ENCODE measurements at regions not wholly inside any gene's neighbourhood (a gene's known extent, or its start where the extent isn't known, plus 50 kb on each side); places are given as distances from the start of the nearest gene placed in this dataset.

DNA sequence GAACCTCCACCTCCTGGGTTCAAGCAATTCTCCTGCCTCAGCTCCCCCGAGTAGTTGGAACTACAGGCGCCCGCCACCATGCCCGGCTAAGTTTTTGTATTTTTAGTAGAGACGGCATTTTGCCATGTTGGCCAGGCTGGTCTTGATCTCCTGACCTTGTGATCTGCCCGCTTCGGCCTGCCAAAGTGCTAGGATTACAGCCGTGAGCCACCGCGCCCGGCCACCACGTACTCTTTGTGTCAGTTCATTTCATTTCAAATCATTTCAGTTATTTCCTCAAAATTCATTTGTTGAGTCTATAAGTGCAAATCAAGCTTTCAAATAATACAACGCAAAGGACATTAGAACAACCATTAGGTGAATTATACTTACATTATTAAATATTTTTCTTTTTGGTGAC is 943.8 kb downstream of the TYW1 start:
- ATAC-seq (no peak), DNase-seq (no peak)
- Mint-ChIP-seq H3K4me3 (no peak overlapping the region), H3K4me1 (no peaks in the 10 kb centered on the region), H3K9me3 (peaks cover 9% of the 10 kb centered on the region), H3K27ac (no peak overlapping the region), H3K36me3 (ENCODE audit: low read depth) (peaks cover 2% of the 10 kb centered on the region), H3K27me3 (no peaks in the 10 kb centered on the region)

DNA sequence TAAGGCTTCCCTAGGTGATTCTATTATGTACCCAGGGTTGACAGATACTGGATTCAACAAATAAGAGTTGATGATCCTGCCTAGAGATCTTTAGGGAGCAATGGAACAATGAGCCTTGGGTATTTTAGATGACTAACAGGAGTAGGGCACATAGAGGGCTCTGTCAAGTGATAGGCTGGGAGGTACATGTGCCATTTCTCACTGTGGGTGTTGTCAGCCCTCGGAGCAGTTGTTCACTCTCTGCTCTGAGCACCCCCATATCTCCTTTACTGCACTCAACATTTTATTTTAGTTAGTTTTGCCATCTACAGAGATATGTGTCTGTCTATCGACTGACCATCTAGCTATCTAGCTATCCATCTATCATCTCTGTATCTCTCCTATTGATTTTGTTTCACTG is 950.6 kb downstream of the TYW1 start:
- DNase-seq = no peak
- ATAC-seq = no peak
- Mint-ChIP-seq H3K4me3 (no peak overlapping the region), H3K36me3 (ENCODE audit: low read depth) (peaks cover 2% of the 10 kb centered on the region), H3K9me3 (peaks cover 15% of the 10 kb centered on the region), H3K27ac (no peak overlapping the region), H3K4me1 (no peaks in the 10 kb centered on the region), H3K27me3 (no peaks in the 10 kb centered on the region)

DNA sequence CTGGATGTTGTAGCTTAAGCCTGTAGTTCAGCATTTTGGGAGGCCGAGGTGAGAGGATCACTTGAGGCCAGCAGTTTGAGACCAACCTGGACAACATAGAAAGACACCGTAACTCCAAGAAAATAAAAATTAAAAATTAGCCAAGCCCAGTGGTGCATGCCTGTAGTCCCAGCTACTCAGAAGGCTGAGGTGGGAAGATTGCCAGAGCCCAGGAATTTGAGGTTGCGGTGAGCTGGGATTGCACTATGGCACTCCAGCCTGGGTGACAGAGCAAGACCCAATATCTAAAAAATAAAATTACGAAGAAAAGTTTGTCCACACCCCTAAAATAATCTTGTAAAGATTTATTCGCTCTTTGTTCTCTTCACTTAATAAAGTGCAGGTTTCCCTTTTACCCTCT is 951.0 kb downstream of the TYW1 start:
- Mint-ChIP-seq H3K27me3 (no peaks in the 10 kb centered on the region), H3K4me1 (no peaks in the 10 kb centered on the region), H3K36me3 (ENCODE audit: low read depth) (peaks cover 2% of the 10 kb centered on the region), H3K9me3 (peaks cover 15% of the 10 kb centered on the region), H3K27ac (no peak overlapping the region), H3K4me3 (no peak overlapping the region)
- DNase-seq (no peak), ATAC-seq (no peak)

DNA sequence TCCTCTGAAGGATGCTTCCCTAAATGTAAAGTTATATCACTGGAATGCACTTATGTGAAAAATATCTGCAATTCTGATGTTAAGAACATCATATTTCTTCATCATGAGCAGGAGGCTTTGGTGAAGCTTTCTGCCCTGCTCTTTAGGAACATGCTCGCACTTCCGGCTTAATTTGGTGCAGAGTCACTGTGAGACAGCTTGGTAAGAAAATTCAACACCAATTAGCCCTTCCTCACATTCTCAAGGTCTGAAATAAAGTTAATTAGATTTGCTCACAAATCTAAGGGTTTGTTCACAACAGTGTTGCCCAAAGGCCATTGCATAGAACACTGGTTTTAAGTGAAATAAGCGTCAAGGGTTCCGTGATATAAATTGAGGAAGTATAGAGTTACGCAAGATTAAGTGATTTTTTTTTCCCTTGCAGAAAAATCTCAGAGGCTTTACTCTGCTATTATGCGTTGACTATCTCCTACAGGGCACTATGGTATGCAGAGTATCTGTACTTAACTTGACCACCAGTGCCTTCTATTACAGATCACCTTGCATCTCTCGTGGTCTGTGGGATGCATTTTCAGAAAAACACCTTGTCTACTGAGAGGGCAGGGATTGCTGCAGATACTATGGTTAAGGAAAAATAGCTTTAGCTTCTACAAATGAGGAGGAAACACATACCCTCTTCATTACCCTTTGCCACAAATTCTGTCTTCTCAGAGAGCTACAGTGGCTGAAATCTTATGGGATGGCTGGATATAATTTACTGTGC is 953.9 kb downstream of the TYW1 start:
- H3K9me3 Mint-ChIP-seq = peaks cover 11% of the 10 kb centered on the region
- H3K4me3 Mint-ChIP-seq = no peak overlapping the region
- H3K36me3 Mint-ChIP-seq (ENCODE audit: low read depth) = no peaks in the 10 kb centered on the region
- ATAC-seq (no peak), DNase-seq (no peak)
- no peaks in the 10 kb centered on the region for H3K27me3 Mint-ChIP-seq
- no peak overlapping the region for H3K27ac Mint-ChIP-seq
- H3K4me1 Mint-ChIP-seq = no peaks in the 10 kb centered on the region

DNA sequence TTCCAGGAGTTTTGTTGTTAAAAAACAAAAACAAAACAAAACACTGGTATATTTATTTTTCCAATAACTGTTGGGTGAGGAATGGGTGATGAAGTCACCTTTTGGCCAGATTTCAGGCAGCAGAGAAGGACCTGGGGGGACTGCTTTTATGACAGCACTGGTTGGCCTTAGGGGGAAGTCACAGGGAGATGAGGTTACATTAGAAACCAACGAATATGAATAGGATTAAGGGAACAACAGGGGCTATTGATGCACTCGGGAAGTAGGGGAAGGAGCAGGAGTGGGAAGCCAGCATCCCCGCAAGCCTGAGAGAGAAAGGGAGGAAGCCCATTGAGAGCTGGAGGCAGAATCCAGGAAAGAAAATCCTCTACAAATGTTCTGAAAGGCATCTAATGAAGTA is 958.4 kb downstream of the TYW1 start:
- Mint-ChIP-seq H3K27ac (no peak overlapping the region), H3K36me3 (ENCODE audit: low read depth) (no peaks in the 10 kb centered on the region)

DNA sequence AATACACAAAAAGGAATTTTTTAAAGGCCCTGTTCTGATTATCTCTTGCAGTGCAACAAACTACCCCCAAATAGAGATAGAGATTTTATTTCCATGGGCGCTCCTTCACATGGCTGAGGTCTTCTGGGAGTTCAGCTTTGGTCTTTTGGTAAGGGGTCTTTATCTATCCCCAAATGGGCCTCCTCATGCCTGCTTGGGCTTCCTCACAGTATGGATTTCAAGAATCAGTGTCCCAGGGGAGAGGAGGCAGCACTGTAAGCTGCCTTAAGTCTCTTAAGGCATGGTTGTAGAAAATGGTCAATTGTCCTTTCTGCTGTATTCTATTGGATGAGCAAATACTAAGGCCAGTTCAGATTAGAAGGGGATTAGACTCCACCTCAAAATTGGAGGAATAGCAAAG is 966.2 kb downstream of the TYW1 start:
- Mint-ChIP-seq H3K27me3 (no peaks in the 10 kb centered on the region), H3K9me3 (peaks cover 13% of the 10 kb centered on the region), H3K36me3 (ENCODE audit: low read depth) (no peaks in the 10 kb centered on the region), H3K4me3 (no peak overlapping the region), H3K27ac (no peak overlapping the region), H3K4me1 (no peaks in the 10 kb centered on the region)
- DNase-seq = no peak
- no peak for ATAC-seq

More for the DNA sequence above, 958.4 kb downstream of the TYW1 start:
- H3K27me3 Mint-ChIP-seq = no peaks in the 10 kb centered on the region
- no peaks in the 10 kb centered on the region for H3K4me1 Mint-ChIP-seq
- ATAC-seq (no peak), DNase-seq (no peak)
- no peak overlapping the region for H3K4me3 Mint-ChIP-seq
- peaks cover 19% of the 10 kb centered on the region for H3K9me3 Mint-ChIP-seq

DNA sequence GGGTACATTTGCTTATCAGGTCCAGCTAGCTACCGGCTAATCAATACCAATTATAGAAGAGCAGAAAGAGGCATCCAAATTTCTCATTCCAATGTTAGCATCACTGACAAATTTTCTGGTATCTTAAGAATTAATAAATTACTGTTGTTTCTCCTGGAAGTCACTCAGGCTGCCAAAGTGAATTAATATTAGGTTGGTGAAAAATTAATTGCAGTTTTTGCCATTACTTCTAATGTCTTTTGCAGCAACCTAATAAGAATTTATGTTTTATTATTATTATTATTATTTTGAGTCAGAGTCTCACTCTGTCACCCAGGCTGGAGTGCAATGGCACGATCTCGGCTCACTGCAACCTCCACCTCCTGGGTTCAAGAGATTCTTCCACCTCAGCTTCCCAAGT is 979.9 kb downstream of the TYW1 start:
- no peak overlapping the region for H3K27ac Mint-ChIP-seq
- ATAC-seq = no peak
- no peak overlapping the region for H3K4me3 Mint-ChIP-seq
- no peaks in the 10 kb centered on the region for H3K27me3 Mint-ChIP-seq
- H3K4me1 Mint-ChIP-seq = no peaks in the 10 kb centered on the region
- no peak for DNase-seq
- peaks cover 14% of the 10 kb centered on the region for H3K9me3 Mint-ChIP-seq
- H3K36me3 Mint-ChIP-seq (ENCODE audit: low read depth) = no peaks in the 10 kb centered on the region

DNA sequence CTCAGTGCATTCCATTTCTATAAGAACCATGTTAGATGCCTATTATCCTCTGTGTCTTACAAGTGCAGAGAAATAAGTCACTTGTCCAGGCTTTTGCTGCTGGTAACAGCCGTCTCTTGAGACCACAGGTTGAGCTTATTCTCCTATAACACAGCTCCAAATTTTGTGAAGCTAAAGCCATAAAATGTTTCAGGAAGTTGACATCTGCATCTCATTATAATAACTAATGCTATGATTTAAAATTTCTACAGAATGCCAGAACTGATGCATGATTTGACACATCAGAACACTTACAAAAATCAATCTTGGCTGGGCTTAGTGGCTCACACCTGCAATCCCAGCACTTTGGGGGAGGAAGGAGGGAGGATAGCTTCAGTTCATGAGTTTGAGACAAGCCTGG is 986.9 kb downstream of the TYW1 start:
- Mint-ChIP-seq H3K9me3 (peaks cover 10% of the 10 kb centered on the region), H3K4me1 (no peaks in the 10 kb centered on the region), H3K27me3 (no peaks in the 10 kb centered on the region), H3K27ac (no peak overlapping the region), H3K4me3 (no peak overlapping the region), H3K36me3 (ENCODE audit: low read depth) (no peaks in the 10 kb centered on the region)
- no peak for ATAC-seq
- DNase-seq = no peak

DNA sequence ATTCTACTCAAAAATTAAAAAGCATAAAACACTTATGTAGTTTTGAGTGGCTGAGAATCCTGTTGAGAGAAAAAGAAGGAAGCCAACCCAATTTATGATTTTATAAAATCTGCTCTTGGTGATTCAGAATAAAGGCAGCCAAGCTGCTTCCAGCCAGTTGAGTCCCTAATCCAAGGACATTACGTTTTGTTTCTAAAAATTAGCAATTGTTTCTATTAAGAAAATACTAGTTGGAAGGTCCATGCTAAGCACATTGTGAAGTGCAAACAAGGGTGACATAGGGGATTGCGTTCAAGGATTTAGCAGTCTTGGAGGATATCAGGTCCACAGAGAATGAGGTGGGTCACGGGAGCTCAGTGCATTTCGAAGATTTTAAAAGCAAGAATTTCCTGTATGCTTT is 987.7 kb downstream of the TYW1 start:
- no peaks in the 10 kb centered on the region for H3K4me1 Mint-ChIP-seq
- H3K9me3 Mint-ChIP-seq = peaks cover 9% of the 10 kb centered on the region
- ATAC-seq = no peak
- no peak overlapping the region for H3K4me3 Mint-ChIP-seq
- H3K27me3 Mint-ChIP-seq = no peaks in the 10 kb centered on the region
- DNase-seq = no peak
- no peak overlapping the region for H3K27ac Mint-ChIP-seq
- no peaks in the 10 kb centered on the region for H3K36me3 Mint-ChIP-seq (ENCODE audit: low read depth)

DNA sequence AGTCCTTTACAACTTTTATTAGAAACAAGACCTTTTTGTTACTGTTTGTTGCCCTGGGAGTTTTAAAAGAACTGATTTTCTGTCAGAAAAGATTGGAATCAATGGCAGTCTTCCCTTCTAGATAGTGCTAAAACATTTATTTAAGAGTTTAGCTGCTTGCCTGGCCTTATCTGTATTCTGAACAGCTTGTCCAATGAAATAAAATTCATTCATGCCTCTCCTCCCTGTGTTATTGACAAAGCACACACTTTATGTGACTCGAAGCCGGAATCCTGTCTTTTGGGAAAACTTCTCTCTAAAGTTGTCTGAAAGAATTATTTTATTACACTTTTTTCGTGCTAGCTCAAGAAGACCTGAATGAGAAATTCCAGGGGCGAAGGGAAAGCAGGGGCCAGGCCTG is 992.5 kb downstream of the TYW1 start:
- no peaks in the 10 kb centered on the region for H3K27me3 Mint-ChIP-seq
- no peaks in the 10 kb centered on the region for H3K36me3 Mint-ChIP-seq (ENCODE audit: low read depth)
- no peak overlapping the region for H3K27ac Mint-ChIP-seq
- H3K4me1 Mint-ChIP-seq = no peaks in the 10 kb centered on the region
- DNase-seq (no peak), ATAC-seq (no peak)
- H3K4me3 Mint-ChIP-seq = no peak overlapping the region
- H3K9me3 Mint-ChIP-seq = peaks cover 4% of the 10 kb centered on the region

DNA sequence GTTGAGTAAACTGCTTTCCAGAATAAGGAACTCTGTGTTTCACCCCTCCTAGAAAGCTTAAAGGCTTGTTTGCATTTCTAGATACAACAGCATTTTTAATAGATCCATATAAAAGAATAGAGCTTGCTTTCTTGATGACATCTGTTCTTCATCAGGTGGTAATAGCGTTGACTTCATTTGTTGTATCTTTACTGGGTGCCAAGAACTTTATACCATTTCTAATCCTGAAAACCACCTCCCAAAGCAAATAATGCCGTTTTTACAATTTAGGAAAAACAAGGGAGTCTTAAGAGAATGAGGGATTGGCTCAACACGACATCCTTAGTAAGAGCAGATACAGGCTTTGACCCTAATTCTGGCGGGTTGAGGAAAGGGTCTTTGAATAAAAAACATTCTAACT is 993.4 kb downstream of the TYW1 start:
- DNase-seq = no peak
- no peak overlapping the region for H3K27ac Mint-ChIP-seq

DNA sequence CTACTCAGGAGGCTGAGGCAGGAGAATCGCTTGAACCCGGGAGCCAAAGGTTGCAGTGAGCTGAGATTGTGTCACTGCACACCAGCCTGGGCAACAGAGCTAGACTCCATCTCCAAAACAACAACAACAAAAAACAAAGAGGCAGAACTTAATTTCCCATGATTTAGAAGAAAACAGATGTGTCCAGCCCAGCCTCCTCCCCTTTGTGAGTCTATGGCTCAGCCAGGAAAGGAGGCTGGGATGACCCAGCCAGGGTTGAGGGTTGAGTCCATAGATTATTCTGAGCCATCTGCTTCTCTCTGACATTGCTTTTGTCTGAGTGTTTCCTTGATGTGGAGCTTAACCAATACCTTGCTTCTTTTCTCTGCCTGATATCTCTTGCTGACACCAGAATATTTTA is 994.1 kb downstream of the TYW1 start:
- Mint-ChIP-seq H3K36me3 (ENCODE audit: low read depth) (no peaks in the 10 kb centered on the region), H3K27ac (no peak overlapping the region), H3K4me3 (no peak overlapping the region), H3K27me3 (no peaks in the 10 kb centered on the region), H3K4me1 (no peaks in the 10 kb centered on the region), H3K9me3 (peaks cover 4% of the 10 kb centered on the region)
- no peak for ATAC-seq
- no peak for DNase-seq

More for the DNA sequence above, 993.4 kb downstream of the TYW1 start:
- Mint-ChIP-seq H3K9me3 (peaks cover 4% of the 10 kb centered on the region), H3K4me3 (no peak overlapping the region), H3K27me3 (no peaks in the 10 kb centered on the region), H3K4me1 (no peaks in the 10 kb centered on the region), H3K36me3 (ENCODE audit: low read depth) (no peaks in the 10 kb centered on the region)
- no peak for ATAC-seq

DNA sequence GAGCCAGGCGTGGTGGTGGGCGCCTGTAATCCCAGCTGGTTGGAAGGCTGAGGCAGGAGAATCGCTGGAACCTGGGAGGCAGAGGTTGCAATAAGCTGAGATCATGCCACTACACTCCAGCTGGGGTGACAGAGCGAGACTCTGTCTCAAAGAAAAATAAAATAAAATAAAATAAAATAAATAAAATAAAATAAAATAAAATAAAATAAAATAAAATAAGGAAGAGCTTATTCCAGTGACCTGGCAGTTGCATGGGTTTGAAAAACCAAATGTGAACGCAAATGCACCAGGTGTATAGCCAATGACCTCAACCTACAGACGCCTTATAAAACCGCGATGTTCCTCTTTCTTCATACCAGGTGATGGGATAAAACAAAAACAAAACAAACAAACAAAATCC is 995.7 kb downstream of the TYW1 start:
- Mint-ChIP-seq H3K27me3 (no peaks in the 10 kb centered on the region), H3K4me1 (no peaks in the 10 kb centered on the region), H3K36me3 (ENCODE audit: low read depth) (no peaks in the 10 kb centered on the region)

DNA sequence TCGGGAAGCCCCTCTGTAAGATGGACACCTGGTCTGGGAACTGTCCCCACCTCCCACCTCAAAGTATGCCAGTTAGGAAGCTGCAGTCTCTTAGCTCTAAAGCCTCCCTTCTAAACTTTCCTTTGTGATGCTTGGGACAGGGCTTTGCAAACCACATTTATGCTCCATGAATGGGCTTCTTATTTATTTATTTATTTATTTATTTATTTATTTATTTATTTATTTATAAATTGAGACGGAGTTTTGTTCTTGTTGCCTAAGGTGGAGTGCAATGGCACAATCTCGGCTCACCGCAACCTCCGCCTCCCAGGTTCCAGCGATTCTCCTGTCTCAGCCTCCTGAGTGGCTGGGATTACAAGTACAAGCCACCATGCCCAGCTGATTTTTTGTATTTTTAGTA is 1009.4 kb downstream of the TYW1 start:
- no peak for ATAC-seq

More for the DNA sequence above, 995.7 kb downstream of the TYW1 start:
- ATAC-seq (no peak), DNase-seq (no peak)
- H3K4me3 Mint-ChIP-seq = no peak overlapping the region
- H3K27ac Mint-ChIP-seq = no peak overlapping the region
- peaks cover 7% of the 10 kb centered on the region for H3K9me3 Mint-ChIP-seq

DNA sequence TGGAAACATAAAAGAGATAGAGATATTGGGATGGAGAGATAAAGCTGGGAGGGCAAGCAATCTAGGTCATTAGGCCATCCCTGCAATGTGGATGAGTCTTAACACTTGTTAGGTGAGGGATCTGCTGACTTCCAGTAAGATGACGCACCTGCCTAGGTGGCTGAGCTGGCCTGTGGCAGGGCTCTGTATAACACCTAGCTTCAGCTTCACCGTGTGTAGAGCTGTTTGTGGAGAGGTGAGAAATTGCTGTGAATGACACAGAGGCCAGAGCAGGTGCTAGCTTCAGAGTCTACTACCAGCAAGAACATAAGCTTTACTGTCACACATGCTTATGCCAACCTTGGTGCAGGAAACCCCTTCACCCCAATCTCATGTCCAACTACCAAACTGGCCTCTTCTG is 1010.0 kb downstream of the TYW1 start:
- Mint-ChIP-seq H3K4me3 (no peak overlapping the region), H3K27me3 (no peaks in the 10 kb centered on the region), H3K36me3 (ENCODE audit: low read depth) (no peaks in the 10 kb centered on the region), H3K9me3 (peaks cover 21% of the 10 kb centered on the region), H3K4me1 (no peaks in the 10 kb centered on the region), H3K27ac (no peak overlapping the region)
- DNase-seq (no peak), ATAC-seq (no peak)

More for the DNA sequence above, 1009.4 kb downstream of the TYW1 start:
- H3K27ac Mint-ChIP-seq = no peak overlapping the region
- H3K9me3 Mint-ChIP-seq = peaks cover 15% of the 10 kb centered on the region
- no peak overlapping the region for H3K4me3 Mint-ChIP-seq
- no peaks in the 10 kb centered on the region for H3K4me1 Mint-ChIP-seq
- H3K27me3 Mint-ChIP-seq = no peaks in the 10 kb centered on the region
- DNase-seq = no peak
- H3K36me3 Mint-ChIP-seq (ENCODE audit: low read depth) = no peaks in the 10 kb centered on the region

DNA sequence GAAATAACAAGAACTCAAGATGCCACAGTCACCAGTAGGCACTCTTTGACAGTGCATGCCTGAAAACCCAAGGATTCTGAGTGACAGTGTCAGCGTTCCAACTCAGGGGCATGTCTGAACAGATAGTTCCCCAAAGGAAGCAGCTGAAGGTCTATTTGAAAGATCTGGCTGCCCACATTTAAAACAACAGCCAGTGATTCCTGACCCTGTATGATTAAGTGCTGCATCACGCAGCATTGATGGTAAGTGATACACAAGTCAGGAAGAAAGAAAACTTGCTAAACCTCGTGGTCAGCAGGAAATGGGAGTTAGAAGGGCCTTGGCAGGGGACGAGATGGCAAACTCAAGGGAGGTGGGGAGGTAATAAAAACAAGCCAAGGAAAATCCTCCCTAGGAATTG is 1013.1 kb downstream of the TYW1 start:
- no peak for DNase-seq
- Mint-ChIP-seq H3K27ac (no peak overlapping the region), H3K4me3 (no peak overlapping the region), H3K36me3 (ENCODE audit: low read depth) (no peaks in the 10 kb centered on the region), H3K27me3 (no peaks in the 10 kb centered on the region), H3K9me3 (peaks cover 15% of the 10 kb centered on the region), H3K4me1 (no peaks in the 10 kb centered on the region)
- no peak for ATAC-seq
